ENCODE measurements at regions not wholly inside any gene's neighbourhood (a gene's known extent, or its start where the extent isn't known, plus 50 kb on each side); places are given as distances from the start of the nearest gene placed in this dataset.

DNA sequence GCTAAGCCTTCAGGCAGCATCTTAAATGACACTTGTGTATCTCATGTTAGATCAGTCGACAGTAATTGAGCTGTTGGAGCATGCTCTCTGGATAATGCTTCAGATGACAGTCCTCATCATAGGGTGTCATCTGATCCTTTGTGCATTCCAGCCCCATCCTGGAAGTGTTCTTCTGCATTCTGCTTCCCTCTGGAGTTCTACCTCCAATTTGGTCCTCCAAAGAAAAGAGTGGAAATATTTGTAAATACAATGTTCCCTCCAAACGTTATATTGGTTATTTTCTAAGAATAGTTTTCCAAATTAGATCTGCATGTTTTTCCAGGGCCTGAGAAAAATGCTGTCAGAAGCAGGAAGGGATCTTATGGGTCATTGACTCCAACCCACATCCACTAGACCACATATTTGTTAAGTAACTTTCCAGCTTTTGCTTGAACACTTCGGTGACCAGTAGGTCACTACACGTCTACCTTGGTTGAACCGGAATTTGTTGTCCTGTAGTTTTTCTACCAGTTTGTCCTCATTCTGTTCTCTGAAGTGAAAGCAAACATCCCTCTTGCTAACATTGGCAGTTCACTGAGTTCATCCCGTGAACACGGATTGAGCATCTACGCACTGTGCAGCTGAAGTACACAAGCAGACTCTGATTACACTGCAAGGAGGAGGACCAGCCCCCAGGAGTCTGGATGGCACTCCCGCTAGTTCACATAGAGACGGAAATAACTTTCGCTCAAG, 136.0 kb downstream of the TLR5 start:
- H3K9me3 ChIP-seq: no peaks in the 10 kb centered on the region
- no peak for ATAC-seq
- H3K27ac ChIP-seq: no peak overlapping the region
- H3K4me2 ChIP-seq: no peak overlapping the region
- no peak overlapping the region for H3K4me3 ChIP-seq
- no peaks in the 10 kb centered on the region for H3K4me1 ChIP-seq
- CTCF ChIA-PET: no interaction called here
- no peak for DNase-seq (ENCODE audit: low read depth in 1 of 2, low spot score in 1 of 2)
- POLR2A ChIA-PET: no interaction called here
- FAIRE-seq: no peak
- no peak for TF ChIP-seq EHMT2 (IDR thresholded peaks at IDR 0.05; ENCODE audit: low read depth)
- no peak for TF ChIP-seq CTCF (IDR thresholded peaks at IDR 0.05)
- TF ChIP-seq HES2 (IDR thresholded peaks at IDR 0.05): no peak
- no peak for TF ChIP-seq GATA3 (IDR thresholded peaks at IDR 0.05; ENCODE audit: borderline replicate concordance)
- TF ChIP-seq, protein P1, sequence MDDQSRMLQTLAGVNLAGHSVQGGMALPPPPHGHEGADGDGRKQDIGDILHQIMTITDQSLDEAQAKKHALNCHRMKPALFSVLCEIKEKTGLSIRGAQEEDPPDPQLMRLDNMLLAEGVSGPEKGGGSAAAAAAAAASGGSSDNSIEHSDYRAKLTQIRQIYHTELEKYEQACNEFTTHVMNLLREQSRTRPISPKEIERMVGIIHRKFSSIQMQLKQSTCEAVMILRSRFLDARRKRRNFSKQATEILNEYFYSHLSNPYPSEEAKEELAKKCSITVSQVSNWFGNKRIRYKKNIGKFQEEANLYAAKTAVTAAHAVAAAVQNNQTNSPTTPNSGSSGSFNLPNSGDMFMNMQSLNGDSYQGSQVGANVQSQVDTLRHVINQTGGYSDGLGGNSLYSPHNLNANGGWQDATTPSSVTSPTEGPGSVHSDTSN (IDR thresholded peaks at IDR 0.05): no peak
- no peak for TF ChIP-seq KDM5A (IDR thresholded peaks at IDR 0.05)
- no peak for TF ChIP-seq NPAS2 (CRISPR knock-in tag; IDR thresholded peaks at IDR 0.05; ENCODE audit: borderline replicate concordance)
- TF ChIP-seq RFX5 (IDR thresholded peaks at IDR 0.05): no peak
- 63% methylated on average over 11 of the region's 11 CpGs for WGBS (ENCODE audit: missing lambda C conversion rate)

- no peaks in the 10 kb centered on the region for H3K4me1 ChIP-seq
- H3K4me2 ChIP-seq: no peak overlapping the region
- CTCF ChIA-PET: no interaction called here
- 52% methylated on average over 7 of the region's 7 CpGs for WGBS (ENCODE audit: missing lambda C conversion rate)
- FAIRE-seq: no peak
- POLR2A ChIA-PET: no interaction called here
- no peaks in the 10 kb centered on the region for H3K9me3 ChIP-seq
- H3K4me3 ChIP-seq: no peak overlapping the region
- ATAC-seq: no peak
- TF ChIP-seq RAD21 (conservative IDR thresholded peaks at IDR 0.05 in 1 of 2, IDR thresholded peaks at IDR 0.05 in 1 of 2): no peak
- no peak for TF ChIP-seq NPAS2 (CRISPR knock-in tag; IDR thresholded peaks at IDR 0.05; ENCODE audit: borderline replicate concordance)
- TF ChIP-seq RARB (CRISPR knock-in tag; IDR thresholded peaks at IDR 0.05): no peak
- TF ChIP-seq CBX8 (IDR thresholded peaks at IDR 0.05): no peak
- no peak for TF ChIP-seq EHMT2 (IDR thresholded peaks at IDR 0.05; ENCODE audit: low read depth)
- no peak for TF ChIP-seq TP53 (CRISPR knock-in tag; IDR thresholded peaks at IDR 0.05)
- TF ChIP-seq CTCF (IDR thresholded peaks at IDR 0.05): no peak
- TF ChIP-seq HDAC2 (IDR thresholded peaks at IDR 0.05): no peak
- TF ChIP-seq, protein P2, sequence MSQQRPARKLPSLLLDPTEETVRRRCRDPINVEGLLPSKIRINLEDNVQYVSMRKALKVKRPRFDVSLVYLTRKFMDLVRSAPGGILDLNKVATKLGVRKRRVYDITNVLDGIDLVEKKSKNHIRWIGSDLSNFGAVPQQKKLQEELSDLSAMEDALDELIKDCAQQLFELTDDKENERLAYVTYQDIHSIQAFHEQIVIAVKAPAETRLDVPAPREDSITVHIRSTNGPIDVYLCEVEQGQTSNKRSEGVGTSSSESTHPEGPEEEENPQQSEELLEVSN (IDR thresholded peaks at IDR 0.05; ENCODE audit: borderline replicate concordance, low read depth): no peak
- no peak for TF ChIP-seq CHD4 (IDR thresholded peaks at IDR 0.05; ENCODE audit: borderline replicate concordance)
- no peak for TF ChIP-seq CHD2 (IDR thresholded peaks at IDR 0.05; ENCODE audit: low read length, partially characterized antibody)
- no peak for TF ChIP-seq KDM5A (IDR thresholded peaks at IDR 0.05)
- no peak for TF ChIP-seq SREBF2 (IDR thresholded peaks at IDR 0.05)
- TF ChIP-seq JUN (IDR thresholded peaks at IDR 0.05): no peak
- TF ChIP-seq HOXB5 (CRISPR knock-in tag; IDR thresholded peaks at IDR 0.05): no peak
- no peak for TF ChIP-seq HOXB13 (CRISPR knock-in tag; IDR thresholded peaks at IDR 0.05; ENCODE audit: low read depth)
- TF ChIP-seq NFE2L2 (conservative IDR thresholded peaks at IDR 0.05; ENCODE audit: low read length): no peak
- TF ChIP-seq RCOR1 (IDR thresholded peaks at IDR 0.05; ENCODE audit: low read depth, low read length): no peak
- no peak for DNase-seq (ENCODE audit: low read depth in 1 of 2, low spot score in 1 of 2)
- no peak overlapping the region for H3K27ac ChIP-seq
Observed at GRCh38 chr1:223007935-223008334, 135.1 kb downstream of the TLR5 start.
